ENCODE measurements at regions not wholly inside any gene's neighbourhood (a gene's known extent, or its start where the extent isn't known, plus 50 kb on each side); places are given as distances from the start of the nearest gene placed in this dataset.

DNA sequence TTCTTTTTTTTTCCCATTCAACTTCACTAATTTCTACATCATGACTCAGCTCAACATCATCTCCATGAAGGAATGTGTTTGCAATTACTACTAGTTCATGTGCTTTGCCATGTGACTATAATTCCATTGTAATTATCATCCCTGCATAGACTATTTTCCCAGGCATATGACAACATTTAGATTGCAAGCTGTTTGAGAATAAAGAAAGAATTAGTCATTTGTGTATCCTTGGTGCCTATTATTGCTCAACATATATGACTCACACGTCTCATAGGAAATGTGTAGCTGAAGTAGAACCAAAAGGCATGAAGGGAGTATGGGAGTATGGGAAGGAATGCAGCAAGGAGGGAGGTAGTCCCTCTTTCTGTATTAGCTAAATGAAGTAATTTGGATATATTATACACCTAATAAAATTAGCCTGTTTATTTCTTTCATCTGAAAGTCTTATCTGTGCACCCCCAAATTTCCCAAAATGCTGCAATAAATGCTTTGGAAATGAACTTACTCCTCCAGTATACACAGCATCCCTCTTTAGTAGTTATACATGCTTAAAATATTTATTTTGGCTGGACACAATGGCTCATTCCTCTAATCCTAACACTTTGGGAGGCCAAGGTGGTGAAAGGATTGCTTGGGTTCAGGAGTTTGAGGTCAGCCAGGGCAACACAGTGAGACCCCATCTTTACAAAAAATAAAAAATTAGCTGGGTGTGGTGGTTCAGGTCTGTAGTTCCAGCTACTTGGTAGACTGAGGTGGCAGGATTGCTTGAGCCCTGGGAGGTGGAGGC, 316.9 kb upstream of the ADGRL4 start:
- peak; percentile 7 for DNase-seq (ENCODE audit: insufficient read length, low spot score)
- FAIRE-seq: peak; percentile 98

DNA sequence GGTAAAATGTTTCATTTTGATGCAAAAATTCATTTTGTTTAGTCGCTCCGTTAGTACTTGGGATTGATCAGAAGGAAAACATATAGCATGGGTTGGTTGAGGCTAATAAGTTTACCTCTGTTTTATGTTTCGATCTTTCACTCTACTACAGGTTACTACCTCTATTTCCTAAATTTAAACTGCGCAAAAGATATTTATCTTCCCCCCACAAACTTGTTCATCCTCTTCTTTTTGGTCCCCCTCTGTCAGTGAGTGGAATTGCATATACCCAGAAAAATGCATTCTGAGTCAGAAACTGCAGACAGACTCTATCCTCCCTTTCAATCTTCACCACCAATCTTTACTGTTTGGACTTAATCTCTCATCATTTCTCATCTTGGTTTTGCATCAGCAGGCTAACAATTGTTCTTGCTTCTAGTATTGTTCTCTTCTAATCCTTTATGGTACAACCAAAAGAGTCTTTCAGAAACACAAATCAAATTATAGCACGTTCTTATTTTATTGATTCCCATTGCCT, 316.0 kb upstream of the ADGRL4 start:
- no peak for TF ChIP-seq POLR2A (IDR thresholded peaks at IDR 0.05; ENCODE audit: low read depth, low read length)
- DNase-seq (ENCODE audit: insufficient read length, low spot score) (no peak), FAIRE-seq (peak; percentile 86)

More for the DNA sequence above, 316.9 kb upstream of the ADGRL4 start:
- TF ChIP-seq POLR2A (IDR thresholded peaks at IDR 0.05; ENCODE audit: low read depth, low read length): no peak

DNA sequence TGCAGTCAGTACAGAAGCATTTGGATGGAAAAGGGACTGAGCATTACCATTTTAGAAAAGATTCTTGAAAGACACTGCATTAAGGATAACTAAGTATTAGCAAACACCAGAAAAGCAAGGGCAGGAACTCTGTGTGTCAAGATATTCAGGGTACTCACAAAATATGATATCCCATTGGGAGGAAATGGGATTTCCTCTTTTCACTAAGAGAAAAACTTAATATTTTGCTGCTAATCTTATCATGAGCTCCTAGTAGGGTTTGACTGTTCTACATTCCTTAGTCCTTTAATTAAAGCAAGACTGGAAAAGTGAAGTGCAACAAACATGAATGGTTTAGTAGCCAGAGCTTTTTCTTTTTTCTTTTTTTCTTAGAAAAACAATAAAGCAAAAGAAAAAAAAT, 305.9 kb upstream of the ADGRL4 start:
- TF ChIP-seq POLR2A (IDR thresholded peaks at IDR 0.05; ENCODE audit: low read depth, low read length): no peak
- DNase-seq (ENCODE audit: insufficient read length, low spot score) (no peak), FAIRE-seq (no peak)

DNA sequence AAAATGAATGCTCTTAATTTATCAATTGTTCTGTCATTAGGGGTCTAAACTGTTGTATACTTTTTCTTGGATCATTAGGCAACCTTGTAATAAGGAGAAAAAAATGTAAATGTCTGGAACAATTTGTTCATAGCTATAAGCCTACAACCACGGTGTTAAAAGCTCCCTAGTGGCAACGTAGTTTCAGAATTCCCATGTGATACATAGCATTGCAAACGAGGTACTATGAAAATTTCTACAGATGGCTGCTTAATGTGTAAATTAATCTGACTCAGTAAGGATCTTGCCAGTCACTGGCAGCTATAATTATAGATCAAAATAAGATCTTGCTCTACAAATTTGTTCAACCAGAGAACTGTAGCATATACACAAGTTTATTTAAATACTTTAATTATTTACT, 304.1 kb upstream of the ADGRL4 start:
- TF ChIP-seq POLR2A (IDR thresholded peaks at IDR 0.05; ENCODE audit: low read depth, low read length): no peak
- no peak for DNase-seq (ENCODE audit: insufficient read length, low spot score)
- no peak for FAIRE-seq

- no peak for FAIRE-seq
- no peak for TF ChIP-seq POLR2A (IDR thresholded peaks at IDR 0.05; ENCODE audit: low read depth, low read length)
- DNase-seq (ENCODE audit: insufficient read length, low spot score): no peak
These were observed 297.6 kb upstream of the ADGRL4 start for GRCh38 chr1:79304131-79304530.

GRCh38 chr1:79303040-79303439, 296.5 kb upstream of the ADGRL4 start:
- FAIRE-seq: no peak
- no peak for DNase-seq (ENCODE audit: insufficient read length, low spot score)
- no peak for TF ChIP-seq POLR2A (IDR thresholded peaks at IDR 0.05; ENCODE audit: low read depth, low read length)

GRCh38 chr1:79302380-79302930, 295.9 kb upstream of the ADGRL4 start:
- no peak for DNase-seq (ENCODE audit: insufficient read length, low spot score)
- no peak for FAIRE-seq
- TF ChIP-seq POLR2A (IDR thresholded peaks at IDR 0.05; ENCODE audit: low read depth, low read length): no peak

GRCh38 chr1:79295967-79296366, 289.4 kb upstream of the ADGRL4 start:
- TF ChIP-seq POLR2A (IDR thresholded peaks at IDR 0.05; ENCODE audit: low read depth, low read length): no peak
- FAIRE-seq (no peak), DNase-seq (ENCODE audit: insufficient read length, low spot score) (no peak)

DNA sequence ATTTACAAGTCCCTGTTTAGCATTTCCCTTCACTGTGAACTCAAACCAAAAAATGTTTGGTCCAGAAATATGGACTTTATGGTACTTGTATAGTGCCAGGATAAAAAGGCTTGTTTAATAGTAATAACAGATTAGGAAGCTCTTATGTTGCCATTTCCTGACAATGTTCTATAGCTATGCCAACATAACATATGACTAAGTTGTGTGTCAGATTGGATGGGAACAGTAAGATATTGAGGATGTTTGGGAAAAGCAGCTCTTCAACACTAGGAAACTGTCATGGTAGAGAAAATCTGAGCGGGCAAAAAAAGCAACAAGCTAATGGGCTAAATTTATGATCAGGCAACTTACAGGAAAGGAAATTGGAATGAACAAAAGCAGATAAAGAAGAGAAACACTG, 287.1 kb upstream of the ADGRL4 start:
- no peak for DNase-seq (ENCODE audit: insufficient read length, low spot score)
- no peak for TF ChIP-seq POLR2A (IDR thresholded peaks at IDR 0.05; ENCODE audit: low read depth, low read length)
- peak; percentile 48 for FAIRE-seq

DNA sequence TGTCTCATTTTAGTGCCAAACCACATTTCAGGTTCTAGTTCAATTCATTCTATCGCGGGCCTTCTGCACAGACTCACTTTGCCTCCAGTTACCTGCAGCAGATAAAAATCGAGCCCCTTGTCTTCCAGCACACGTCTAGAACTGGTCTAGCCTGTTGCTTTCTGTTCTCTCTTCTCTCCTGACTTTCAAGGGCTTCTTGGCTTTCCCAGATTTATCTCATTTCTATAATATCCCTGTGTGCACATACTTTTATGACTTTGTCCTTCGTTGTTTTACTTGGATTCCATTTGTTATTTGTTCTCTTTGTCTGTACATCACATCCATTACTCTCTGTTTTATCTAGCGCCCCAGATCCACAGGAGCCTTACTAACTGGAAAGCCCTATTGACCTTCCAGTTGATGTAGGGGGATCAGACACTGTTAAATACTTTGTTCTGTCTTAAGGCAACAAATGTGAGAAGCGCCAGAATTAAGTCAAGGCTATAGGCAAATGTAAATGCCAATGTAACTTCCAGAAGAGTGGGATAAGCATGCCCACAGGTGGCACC, 284.5 kb upstream of the ADGRL4 start:
- TF ChIP-seq POLR2A (IDR thresholded peaks at IDR 0.05; ENCODE audit: low read depth, low read length): no peak
- FAIRE-seq (no peak), DNase-seq (ENCODE audit: insufficient read length, low spot score) (no peak)

- TF ChIP-seq POLR2A (IDR thresholded peaks at IDR 0.05; ENCODE audit: low read depth, low read length): no peak
- DNase-seq (ENCODE audit: insufficient read length, low spot score) (no peak), FAIRE-seq (no peak)
These were observed 281.5 kb upstream of the ADGRL4 start for GRCh38 chr1:79287982-79288381.

DNA sequence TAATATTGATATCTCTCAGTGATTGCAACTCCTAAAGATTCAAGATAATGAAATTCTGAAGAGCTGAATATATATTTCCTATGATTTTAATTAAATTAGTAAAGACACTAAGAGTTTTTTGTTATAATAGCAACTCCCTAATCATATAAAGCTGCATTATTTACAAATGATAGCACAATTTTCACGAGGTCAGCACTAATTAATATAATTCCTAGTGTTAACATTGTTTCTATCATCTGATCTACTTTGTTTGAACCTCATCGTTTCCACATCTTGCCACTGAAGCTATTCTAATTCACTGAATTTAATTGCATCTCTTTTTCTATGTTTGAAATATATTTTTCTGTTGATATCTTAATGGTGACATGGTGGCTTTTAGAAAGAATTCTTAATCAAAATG, 279.1 kb upstream of the ADGRL4 start:
- DNase-seq (ENCODE audit: insufficient read length, low spot score): no peak
- no peak for FAIRE-seq
- TF ChIP-seq POLR2A (IDR thresholded peaks at IDR 0.05; ENCODE audit: low read depth, low read length): no peak

DNA sequence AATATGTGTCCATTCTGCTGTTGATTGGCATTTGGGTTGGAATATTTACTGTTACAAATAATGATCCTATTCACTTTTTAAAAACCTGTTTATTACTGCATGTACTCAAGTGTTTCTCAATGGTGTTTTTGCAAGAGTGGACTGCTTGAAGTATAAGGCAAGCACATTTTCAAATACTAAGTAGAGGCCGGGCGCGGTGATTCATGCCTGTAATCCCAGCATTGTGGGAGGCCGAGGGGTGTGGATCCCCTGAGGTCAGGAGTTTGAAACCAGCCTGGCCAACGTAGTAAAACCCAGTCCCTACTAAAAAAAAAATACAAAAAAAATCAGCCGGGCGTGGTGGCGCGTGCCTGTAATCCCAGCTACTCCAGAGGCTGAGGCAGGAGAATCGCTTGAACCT, 276.9 kb upstream of the ADGRL4 start:
- DNase-seq (ENCODE audit: insufficient read length, low spot score): no peak
- no peak for FAIRE-seq
- no peak for TF ChIP-seq POLR2A (IDR thresholded peaks at IDR 0.05; ENCODE audit: low read depth, low read length)

DNA sequence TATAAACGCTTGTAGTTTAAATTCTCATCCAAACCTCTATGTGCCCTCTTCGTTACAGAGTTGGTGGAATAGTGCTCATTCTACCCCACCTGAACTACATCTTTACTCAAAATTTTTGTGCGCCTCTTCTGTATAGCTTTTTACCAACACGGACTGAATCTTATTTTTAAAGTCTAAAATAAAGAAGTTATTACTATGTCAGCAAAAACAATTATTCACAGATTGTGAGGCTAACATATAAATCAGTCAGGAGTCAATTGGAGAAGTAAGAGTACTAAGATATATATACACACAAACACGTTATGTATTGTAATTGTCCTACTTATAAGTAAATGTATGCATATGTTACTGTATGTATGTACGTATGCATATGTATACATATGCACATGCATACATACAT, 274.9 kb upstream of the ADGRL4 start:
- DNase-seq (ENCODE audit: insufficient read length, low spot score) (no peak), FAIRE-seq (no peak)
- TF ChIP-seq POLR2A (IDR thresholded peaks at IDR 0.05; ENCODE audit: low read depth, low read length): no peak

DNA sequence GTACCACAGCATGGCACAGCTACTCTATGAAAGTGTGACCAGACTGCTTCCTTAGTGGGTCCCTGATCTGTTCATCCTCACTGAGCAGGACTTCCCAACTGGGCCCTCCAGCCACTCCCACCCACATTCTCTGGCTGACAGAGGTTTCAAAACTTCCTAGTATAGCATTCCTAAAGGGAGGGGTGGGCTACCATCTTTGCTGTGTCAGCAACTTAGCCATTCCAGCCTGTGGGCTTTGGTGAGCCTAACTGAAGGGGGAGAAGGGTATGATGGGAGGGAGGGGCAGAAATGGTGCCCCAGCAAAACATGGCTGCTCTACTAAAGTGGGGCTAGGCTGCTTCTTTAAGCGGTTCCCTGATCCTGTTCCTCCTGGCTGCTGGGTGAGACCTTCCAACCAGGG, 265.2 kb upstream of the ADGRL4 start:
- TF ChIP-seq POLR2A (IDR thresholded peaks at IDR 0.05; ENCODE audit: low read depth, low read length): no peak
- DNase-seq (ENCODE audit: insufficient read length, low spot score) (no peak), FAIRE-seq (no peak)
